ENCODE measurements at regions not wholly inside any gene's neighbourhood (a gene's known extent, or its start where the extent isn't known, plus 50 kb on each side); places are given as distances from the start of the nearest gene placed in this dataset.
A peak's percentile ranks its signal among the peaks of the same experiment; 100 is the strongest.

GRCh38 chr11:28992996-28993395 lies 884.8 kb downstream of the METTL15 start:
- DNase-seq (ENCODE audit: low read depth in 2 of 2): no peak

GRCh38 chr11:28984231-28984630 lies 876.0 kb downstream of the METTL15 start:
- no peak for DNase-seq (ENCODE audit: low read depth in 2 of 2)

DNA sequence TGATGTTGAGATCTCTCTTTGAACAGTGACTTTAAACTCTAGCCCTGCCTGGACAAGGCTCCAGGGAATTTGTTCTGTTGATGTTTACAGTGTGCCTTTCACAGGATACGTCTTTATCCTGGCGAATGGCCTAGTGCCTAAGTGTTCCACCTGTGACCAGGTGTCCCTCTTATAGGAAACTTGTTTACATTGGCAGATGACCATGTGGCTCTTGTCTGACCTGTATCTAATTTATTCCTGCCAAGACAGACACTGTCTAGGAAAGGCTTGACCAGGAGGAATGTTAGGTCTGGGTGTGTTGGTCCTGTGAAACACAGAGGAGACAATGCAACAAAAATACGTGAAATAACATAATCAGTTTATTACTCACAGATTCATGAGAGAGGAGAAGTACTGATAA lies 875.6 kb downstream of the METTL15 start:
- no peak for DNase-seq (ENCODE audit: low read depth in 2 of 2)

GRCh38 chr11:28981381-28981780 lies 873.2 kb downstream of the METTL15 start:
- DNase-seq (ENCODE audit: low read depth in 2 of 2): no peak

DNA sequence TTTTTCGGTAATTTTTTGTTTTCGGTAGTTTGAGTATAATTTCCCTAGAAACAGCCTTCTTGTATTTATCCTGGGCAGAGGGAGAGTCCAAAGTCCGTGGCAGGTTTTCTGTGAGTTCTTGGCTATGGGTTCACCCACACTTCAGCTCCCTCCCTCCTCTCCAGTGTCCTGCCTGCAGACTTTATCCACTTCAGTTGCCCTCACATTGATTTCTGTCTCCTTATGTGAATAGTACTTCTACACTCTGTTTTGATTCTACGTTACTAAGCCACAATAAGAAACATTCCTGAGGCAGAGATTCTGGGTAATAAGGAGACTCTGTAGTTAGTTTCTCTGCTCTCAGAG lies 868.6 kb downstream of the METTL15 start:
- DNase-seq (ENCODE audit: low read depth in 2 of 2): no peak

DNA sequence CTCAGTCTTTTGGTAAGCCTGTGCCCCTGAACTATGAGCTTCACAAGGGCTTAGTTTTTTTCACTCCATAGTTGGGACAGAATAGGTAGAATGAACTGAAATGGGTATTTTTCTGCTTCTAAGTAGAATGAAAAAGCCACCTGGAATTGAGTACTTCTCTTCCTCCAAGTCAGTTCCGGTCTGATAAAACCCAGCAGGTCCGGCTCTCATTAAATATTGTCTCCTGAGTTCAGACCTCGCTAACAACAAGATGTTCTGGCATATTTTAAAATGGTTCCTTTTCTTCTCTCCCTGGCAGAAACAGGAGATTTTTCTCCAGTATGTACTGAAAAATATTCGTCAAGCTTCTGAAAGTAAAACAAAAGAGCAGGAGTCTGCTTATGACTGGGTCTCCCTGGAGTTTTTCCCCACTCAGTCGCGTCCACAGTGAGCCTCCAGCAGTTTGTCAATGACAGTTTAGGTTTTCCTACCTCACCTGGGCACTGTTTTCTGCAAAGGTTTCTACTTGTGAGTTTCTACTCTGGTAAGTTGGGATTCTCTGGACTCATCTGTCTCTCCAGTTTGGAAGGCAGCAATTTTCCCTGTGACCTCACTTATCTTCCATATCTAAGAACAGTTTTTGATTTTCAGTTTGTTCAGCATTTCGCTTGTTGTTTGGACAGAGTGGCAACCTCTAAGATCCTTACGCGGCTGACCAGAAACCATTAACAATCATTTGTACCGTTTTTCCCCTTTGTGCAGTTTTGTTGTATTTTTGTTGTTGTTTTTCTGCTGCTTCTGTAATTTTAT lies 868.0 kb downstream of the METTL15 start:
- DNase-seq (ENCODE audit: low read depth in 2 of 2): no peak

DNA sequence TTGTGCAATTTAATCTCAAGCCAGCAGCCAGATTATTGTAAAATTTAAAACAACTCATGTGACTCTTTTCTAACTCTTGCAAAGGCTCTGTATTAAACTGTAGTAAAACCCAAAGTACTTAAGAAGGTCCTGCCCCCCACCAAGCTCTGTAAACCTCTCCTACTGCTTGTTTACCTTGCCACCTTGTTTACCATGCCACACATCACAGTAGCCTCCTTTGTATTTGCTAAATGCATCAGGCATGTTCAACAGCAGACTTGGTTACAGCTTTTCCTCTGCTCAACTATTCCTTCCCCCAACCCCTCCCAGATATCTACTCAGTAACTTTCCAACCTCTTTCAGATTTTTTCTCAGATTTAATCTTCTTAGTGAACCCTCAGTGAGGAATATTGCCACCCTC lies 861.6 kb downstream of the METTL15 start:
- no peak for DNase-seq (ENCODE audit: low read depth in 2 of 2)

DNA sequence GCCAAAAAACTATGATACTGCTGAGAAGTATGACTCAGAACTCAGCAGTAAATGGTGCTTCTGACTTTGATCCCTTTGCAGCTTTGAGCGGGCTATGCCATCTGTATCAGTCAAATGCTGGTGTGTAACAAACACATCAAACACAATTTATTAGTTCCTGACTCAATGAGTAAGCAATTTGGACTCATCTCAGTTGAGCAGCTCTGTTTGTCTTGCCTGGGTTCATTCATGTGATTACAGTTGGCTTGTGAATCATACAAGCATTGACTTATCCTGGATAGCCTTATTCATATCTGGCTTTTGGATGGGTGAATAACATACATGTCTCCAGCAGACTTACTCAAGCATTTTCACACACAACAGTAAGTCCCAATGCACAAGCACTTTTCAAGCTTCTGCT lies 858.8 kb downstream of the METTL15 start:
- no peak for DNase-seq (ENCODE audit: low read depth in 2 of 2)

- peak; percentile 38 to 48 for DNase-seq (ENCODE audit: low read depth in 2 of 2)
Observed at GRCh38 chr11:28965819-28966218, 857.6 kb downstream of the METTL15 start.

GRCh38 chr11:28964811-28965210 lies 856.6 kb downstream of the METTL15 start:
- DNase-seq (ENCODE audit: low read depth in 2 of 2): no peak

GRCh38 chr11:28963187-28963586 lies 855.0 kb downstream of the METTL15 start:
- DNase-seq (ENCODE audit: low read depth in 2 of 2): peak; percentile 55 to 57

DNA sequence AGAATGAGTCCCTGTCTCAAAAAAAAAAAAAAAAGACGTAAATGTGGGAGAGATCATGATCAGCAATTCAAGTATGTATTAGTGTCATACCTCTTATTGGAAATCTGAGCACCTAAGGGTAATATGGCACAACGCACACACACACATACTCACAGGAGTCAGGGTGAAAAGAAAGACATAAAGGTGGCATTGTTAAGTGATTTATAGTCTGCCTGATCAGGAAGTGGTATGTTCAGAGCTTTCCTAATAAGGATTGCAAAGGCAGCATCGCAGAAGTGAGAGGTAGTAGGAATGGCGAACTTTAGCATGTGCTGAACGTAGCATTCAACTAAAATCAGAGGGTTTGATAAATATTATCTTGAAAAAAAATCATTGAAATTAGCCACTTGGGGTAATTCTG lies 854.3 kb downstream of the METTL15 start:
- DNase-seq (ENCODE audit: low read depth in 2 of 2): no peak

GRCh38 chr11:28961726-28962125 lies 853.5 kb downstream of the METTL15 start:
- no peak for DNase-seq (ENCODE audit: low read depth in 2 of 2)

- DNase-seq (ENCODE audit: low read depth in 2 of 2): no peak
Observed at GRCh38 chr11:28956446-28956845, 848.3 kb downstream of the METTL15 start.

DNA sequence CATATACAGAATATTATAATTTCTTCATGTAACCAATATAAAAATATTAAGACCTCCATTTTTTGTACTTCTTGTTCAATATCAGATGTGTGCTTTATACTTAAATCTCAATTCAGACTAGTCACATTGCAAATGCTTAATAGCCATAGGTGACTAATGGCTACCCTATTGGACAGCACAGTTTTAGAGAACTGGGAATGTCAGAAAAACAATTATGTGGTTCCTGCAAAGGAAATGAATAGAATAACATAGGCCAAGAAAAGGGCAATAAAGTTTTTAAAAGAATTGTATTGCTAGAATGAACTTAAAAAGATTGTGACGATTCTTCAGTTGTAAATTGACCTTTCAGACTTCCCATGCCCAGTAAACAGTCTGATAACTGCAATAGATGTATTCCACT lies 843.0 kb downstream of the METTL15 start:
- no peak for DNase-seq (ENCODE audit: low read depth in 2 of 2)

- DNase-seq (ENCODE audit: low read depth in 2 of 2): no peak
Observed at GRCh38 chr11:28939381-28939780, 831.2 kb downstream of the METTL15 start.

GRCh38 chr11:28938091-28938490 lies 829.9 kb downstream of the METTL15 start:
- no peak for DNase-seq (ENCODE audit: low read depth in 2 of 2)

GRCh38 chr11:28932940-28933339 lies 824.8 kb downstream of the METTL15 start:
- DNase-seq (ENCODE audit: low read depth in 2 of 2): no peak

DNA sequence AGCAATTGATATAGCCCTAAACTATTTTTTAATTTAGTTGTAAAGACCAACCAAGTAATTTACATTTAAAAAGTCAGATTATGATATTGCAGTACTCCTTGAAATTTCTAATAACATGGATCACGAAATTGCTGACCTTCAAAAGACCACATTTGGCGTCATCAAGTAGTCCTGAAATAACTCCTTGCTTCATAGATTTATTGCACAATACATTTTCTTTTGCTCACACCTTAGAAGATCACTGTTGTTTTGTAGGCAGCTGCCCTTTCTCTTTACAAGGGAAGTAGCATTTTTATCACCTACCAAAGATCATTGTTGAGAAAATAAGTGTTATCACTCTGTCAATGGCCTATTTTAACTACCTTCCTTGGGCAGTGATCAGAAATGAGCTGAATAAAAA lies 815.8 kb downstream of the METTL15 start:
- no peak for DNase-seq (ENCODE audit: low read depth in 2 of 2)

DNA sequence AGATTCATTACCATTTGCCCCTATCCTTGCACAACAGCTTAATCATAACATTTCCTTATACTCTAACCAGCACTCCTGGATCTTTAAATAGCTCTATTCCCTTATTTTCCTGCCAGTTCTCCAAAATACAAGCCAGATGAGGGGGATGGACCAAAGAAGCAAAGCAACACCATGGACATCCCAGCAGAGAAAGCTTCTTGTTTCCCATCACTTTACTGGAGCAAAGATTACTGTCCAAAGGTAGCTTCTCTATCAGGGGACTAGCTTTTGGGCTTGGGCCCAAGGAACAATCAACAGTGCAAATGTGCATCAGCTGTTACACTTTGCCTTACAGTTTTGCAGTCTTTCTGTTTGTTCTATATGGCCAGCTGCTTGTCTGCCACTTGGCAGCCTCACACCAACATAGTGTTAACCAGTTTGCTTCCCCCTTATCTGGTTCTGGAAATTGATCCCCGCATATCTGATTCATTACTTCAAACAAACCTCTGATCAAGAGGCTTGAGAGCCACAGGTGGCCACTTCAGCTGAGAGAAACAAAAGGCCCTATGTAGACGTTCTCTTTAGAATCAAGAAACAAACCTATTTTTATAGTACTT lies 814.3 kb downstream of the METTL15 start:
- no peak for DNase-seq (ENCODE audit: low read depth in 2 of 2)

- DNase-seq (ENCODE audit: low read depth in 2 of 2): no peak
Observed at GRCh38 chr11:28919194-28919593, 811.0 kb downstream of the METTL15 start.

DNA sequence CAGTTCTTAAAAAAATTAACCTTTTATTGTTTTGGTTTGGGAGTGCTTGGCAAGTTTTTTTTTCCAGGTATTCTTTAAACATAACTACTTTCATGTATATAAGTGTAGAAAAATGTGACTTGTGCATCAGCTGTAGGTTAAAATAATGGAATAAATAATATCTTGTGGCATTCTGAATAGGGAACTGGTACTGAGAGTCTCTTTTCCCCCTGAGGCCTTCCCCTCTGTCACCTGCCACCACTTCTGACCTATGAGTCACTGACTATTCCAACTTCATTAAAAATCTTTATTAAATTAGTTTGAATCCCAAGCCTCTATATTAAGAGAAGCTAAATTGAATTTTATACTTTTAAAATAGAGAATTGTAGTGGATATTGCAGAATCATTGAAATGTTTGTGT lies 805.7 kb downstream of the METTL15 start:
- DNase-seq (ENCODE audit: low read depth in 2 of 2): no peak

- no peak for DNase-seq (ENCODE audit: low read depth in 2 of 2)
Observed at GRCh38 chr11:28911829-28912228, 803.6 kb downstream of the METTL15 start.

GRCh38 chr11:28910926-28911325 lies 802.7 kb downstream of the METTL15 start:
- peak in 1 of 2 experiments; percentile 4 for DNase-seq (ENCODE audit: low read depth in 2 of 2)

All from fibroblast of skin of left quadriceps (primary cell).